B cell (primary cell): ENCODE measurements at regions not wholly inside any gene's neighbourhood (a gene's known extent, or its start where the extent isn't known, plus 50 kb on each side); places are given as distances from the start of the nearest gene placed in this dataset.

Source experiments
- ATAC-seq: fragments of 200-7000 bp; cut with Tn5 transposase; one replicate; pipeline ENCODE4 v1.10.0; 2021; ENCODE audit warnings: low read depth, mild to moderate bottlenecking, moderate number of reproducible peaks, moderate library complexity
- CTCF ChIA-PET: fragments of 350-600 bp; sonication (Branson Sonifier 250); formaldehyde crosslinking; loops from one replicate; lab custom pipeline; 2021; ENCODE audit warnings: antibody characterized with exemption, inconsistent platforms; lab: Charles Lee
- POLR2A ChIA-PET: fragments of 350-600 bp; sonication (Branson Sonifier 250); formaldehyde crosslinking; loops from one replicate; lab custom pipeline; 2021; ENCODE audit warnings: antibody characterized with exemption; lab: Charles Lee
- DNase-seq: peaks from one replicate; pipeline ENCODE4 v3.0.0; 2013
- H2AFZ ChIP-seq: 2 replicates; pipeline ENCODE4 v1.6.1; 2012; ENCODE audit warnings: mild to moderate bottlenecking, low read depth, low read length; ENCODE audit not compliant: insufficient read depth, poor library complexity, severe bottlenecking
- H3K27ac ChIP-seq, 2 donors: 1 replicate in 1 of 2; 2 replicates in 1 of 2; pipeline ENCODE4 v1.5.1; 2012 to 2013; ENCODE audit warnings: low read length in 2 of 2, mild to moderate bottlenecking in 2 of 2, moderate library complexity in 1 of 2
- H3K27me3 ChIP-seq, 4 experiments: fragments of 200-600 bp in 1 of 4; sonication (generic) in 1 of 4; replicated peaks in 1 of 4; 1 replicate in 2 of 4; 2 replicates in 2 of 4; pipeline versions ENCODE4 v1.6.1 to v1.7.0; 2013 to 2016; ENCODE audit warnings: low read length in 3 of 4, mild to moderate bottlenecking in 2 of 4, mixed read lengths in 1 of 4, moderate library complexity in 1 of 4; ENCODE audit not compliant: insufficient read depth in 4 of 4, control insufficient read depth in 3 of 4; ENCODE audit errors: control extremely low read depth in 1 of 4
- H3K36me3 ChIP-seq, 2 experiments: replicated peaks in 1 of 2; 1 replicate in 1 of 2; 2 replicates in 1 of 2; pipeline versions ENCODE4 v1.6.1 to v1.7.1; 2013; ENCODE audit warnings: low read length in 1 of 2; ENCODE audit not compliant: insufficient read depth in 2 of 2, control insufficient read depth in 1 of 2; ENCODE audit errors: control extremely low read depth in 1 of 2, extremely low read depth in 1 of 2
- H3K4me1 ChIP-seq, 2 donors: fragments of 200-600 bp in 1 of 2; sonication (generic) in 1 of 2; 1 replicate in 1 of 2; 2 replicates in 1 of 2; pipeline versions ENCODE4 v1.5.1 to v1.6.1; 2013 to 2017; ENCODE audit warnings: low read length in 2 of 2; ENCODE audit not compliant: control insufficient read depth in 2 of 2, insufficient read depth in 2 of 2
- H3K4me2 ChIP-seq: replicated peaks from 2 replicates; pipeline ENCODE3; 2012; ENCODE audit warnings: mild to moderate bottlenecking, low read depth, low read length; ENCODE audit not compliant: poor library complexity, severe bottlenecking
- H3K4me3 ChIP-seq, 5 experiments: fragments of 200-600 bp in 1 of 5; sonication (generic) in 1 of 5; 1 replicate in 3 of 5; 2 replicates in 2 of 5; pipeline versions ENCODE4 v1.5.1 to v1.7.0; 2011 to 2016; ENCODE audit warnings: low read length in 4 of 5, mild to moderate bottlenecking in 4 of 5, low read depth in 2 of 5, control low read depth in 1 of 5, moderate library complexity in 1 of 5; ENCODE audit not compliant: insufficient read depth in 1 of 5; ENCODE audit errors: control extremely low read depth in 1 of 5, extremely low read depth in 1 of 5
- H3K79me2 ChIP-seq: fragments of 200-600 bp; sonication (generic); one replicate; pipeline ENCODE4 v1.6.0; 2016; ENCODE audit warnings: low read length; ENCODE audit not compliant: control insufficient read depth, insufficient read depth
- H3K9ac ChIP-seq: fragments of 200-600 bp; sonication (generic); 2 replicates; pipeline ENCODE4 v1.6.1; 2017; ENCODE audit warnings: mild to moderate bottlenecking, low read length, moderate library complexity
- H3K9me3 ChIP-seq, 3 donors: one replicate each; pipeline versions ENCODE4 v1.6.1 to v1.7.1; 2013; ENCODE audit warnings: low read length in 2 of 3; ENCODE audit not compliant: control insufficient read depth in 2 of 3, insufficient read depth in 1 of 3; ENCODE audit errors: control extremely low read depth in 1 of 3
- H4K20me1 ChIP-seq: 2 replicates; pipeline ENCODE4 v1.6.0; 2012; ENCODE audit warnings: mild to moderate bottlenecking, low read length; ENCODE audit not compliant: insufficient read depth, control insufficient read depth, poor library complexity, severe bottlenecking
- H3K27ac Mint-ChIP-seq: one replicate; pipeline ENCODE4 v1.8.0; 2021; ENCODE audit warnings: mixed read lengths
- H3K27me3 Mint-ChIP-seq: one replicate; pipeline ENCODE4 v1.8.0; 2021; ENCODE audit warnings: mixed read lengths
- H3K4me1 Mint-ChIP-seq: one replicate; pipeline ENCODE4 v1.8.0; 2021; ENCODE audit warnings: mixed read lengths
- H3K4me3 Mint-ChIP-seq: one replicate; pipeline ENCODE4 v1.8.0; 2021; ENCODE audit warnings: mixed read lengths
- H3K9me3 Mint-ChIP-seq: one replicate; pipeline ENCODE4 v1.8.0; 2022; ENCODE audit warnings: mixed read lengths; ENCODE audit not compliant: insufficient read depth
- EZH2 ChIP-seq: IDR thresholded peaks from 2 replicates; pipeline ENCODE4 v1.6.1; 2012; ENCODE audit warnings: borderline replicate concordance, low read depth, mild to moderate bottlenecking, moderate library complexity, low read length; ENCODE audit not compliant: insufficient read depth, poor library complexity, severe bottlenecking
- whole genome bisulfite sequencing: methylation state at CpG from one replicate; pipeline ENCODE4 v1.1.5; 2013; ENCODE audit warnings: missing lambda C conversion rate; ENCODE audit not compliant: insufficient coverage; 5-methylcytosine and 5-hydroxymethylcytosine counted together
- intact Hi-C: fragments of 100-400 bp; cut with micrococcal nuclease; formaldehyde crosslinking; loops from one replicate; pipeline ENCODE4 v1.10.0; 2022
- TF ChIP-seq, protein P1 (sequence below): fragments of 200-600 bp; IDR thresholded peaks from one replicate; pipeline ENCODE4 v1.8.0; 2022; ENCODE audit warnings: antibody characterized with exemption, mild to moderate bottlenecking

DNA sequence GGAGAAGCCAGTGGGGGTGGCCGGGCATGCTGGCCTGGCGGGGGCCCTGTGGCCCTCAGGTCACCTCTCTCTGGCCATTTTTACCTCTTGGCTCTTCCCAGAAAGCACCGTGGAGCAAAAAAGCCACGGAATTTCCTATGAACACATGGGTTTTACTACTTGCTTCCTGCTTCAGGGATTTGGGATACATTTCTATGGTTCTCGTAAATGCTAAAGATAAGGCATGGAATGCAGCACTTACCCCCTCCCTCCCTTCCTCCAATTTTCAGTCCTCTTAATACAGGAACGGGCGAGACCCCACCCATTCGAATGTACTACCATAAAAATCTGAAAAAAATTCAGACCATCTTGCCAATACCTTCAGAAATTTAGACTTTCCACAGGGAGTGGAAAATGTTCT, 279.7 kb downstream of the ARHGAP12 start:
- CTCF ChIA-PET: no interaction called here
- no peak for TF ChIP-seq EZH2
- TF ChIP-seq, protein P1, sequence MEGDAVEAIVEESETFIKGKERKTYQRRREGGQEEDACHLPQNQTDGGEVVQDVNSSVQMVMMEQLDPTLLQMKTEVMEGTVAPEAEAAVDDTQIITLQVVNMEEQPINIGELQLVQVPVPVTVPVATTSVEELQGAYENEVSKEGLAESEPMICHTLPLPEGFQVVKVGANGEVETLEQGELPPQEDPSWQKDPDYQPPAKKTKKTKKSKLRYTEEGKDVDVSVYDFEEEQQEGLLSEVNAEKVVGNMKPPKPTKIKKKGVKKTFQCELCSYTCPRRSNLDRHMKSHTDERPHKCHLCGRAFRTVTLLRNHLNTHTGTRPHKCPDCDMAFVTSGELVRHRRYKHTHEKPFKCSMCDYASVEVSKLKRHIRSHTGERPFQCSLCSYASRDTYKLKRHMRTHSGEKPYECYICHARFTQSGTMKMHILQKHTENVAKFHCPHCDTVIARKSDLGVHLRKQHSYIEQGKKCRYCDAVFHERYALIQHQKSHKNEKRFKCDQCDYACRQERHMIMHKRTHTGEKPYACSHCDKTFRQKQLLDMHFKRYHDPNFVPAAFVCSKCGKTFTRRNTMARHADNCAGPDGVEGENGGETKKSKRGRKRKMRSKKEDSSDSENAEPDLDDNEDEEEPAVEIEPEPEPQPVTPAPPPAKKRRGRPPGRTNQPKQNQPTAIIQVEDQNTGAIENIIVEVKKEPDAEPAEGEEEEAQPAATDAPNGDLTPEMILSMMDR: no peak
- Histone ChIP-seq H3K27me3 (no peaks in the 10 kb centered on the region), H3K36me3 (no peaks in the 10 kb centered on the region), H3K4me3 (no peak overlapping the region), H3K79me2 (no peaks in the 10 kb centered on the region), H3K27ac (no peak overlapping the region), H3K9ac (no peak overlapping the region), H3K4me1 (no peaks in the 10 kb centered on the region), H3K9me3 (no peaks in the 10 kb centered on the region), H2AFZ (no peak overlapping the region), H4K20me1 (no peaks in the 10 kb centered on the region), H3K4me2 (no peak overlapping the region)
- no peak overlapping the region for H3K27ac Mint-ChIP-seq
- ATAC-seq (no peak), DNase-seq (no peak)
- POLR2A ChIA-PET: no interaction called here
- WGBS: 94% methylated on average over 3 of the region's 8 CpGs
- H3K9me3 Mint-ChIP-seq: no peaks in the 10 kb centered on the region
- peaks cover 22% of the 10 kb centered on the region for H3K27me3 Mint-ChIP-seq
- no peaks in the 10 kb centered on the region for H3K4me1 Mint-ChIP-seq
- H3K4me3 Mint-ChIP-seq: no peak overlapping the region
- intact Hi-C loops: no loop called here

DNA sequence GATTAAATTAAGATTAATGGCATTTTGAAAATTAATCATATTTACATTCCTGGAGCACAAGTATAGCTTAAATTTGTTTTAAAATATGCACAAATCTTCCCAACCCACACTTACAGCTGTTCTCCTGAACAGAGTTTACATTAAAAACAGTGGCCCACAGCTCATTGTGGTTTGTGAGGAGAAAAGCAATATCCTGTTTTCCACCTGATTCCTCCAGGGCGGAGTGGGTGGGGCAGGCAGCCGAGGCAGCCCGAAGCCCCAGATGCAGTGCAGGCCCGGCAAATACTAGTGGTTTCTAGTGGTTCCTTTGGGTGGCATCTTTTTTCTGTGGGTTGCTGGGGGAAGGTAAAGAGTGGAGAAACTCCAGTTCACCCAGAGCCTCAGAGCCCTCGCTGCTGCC, 280.8 kb downstream of the ARHGAP12 start:
- ChIA-PET POLR2A (no interaction called here), CTCF (no interaction called here)
- Histone ChIP-seq H3K9ac (no peak overlapping the region), H3K36me3 (no peaks in the 10 kb centered on the region), H3K9me3 (no peaks in the 10 kb centered on the region), H3K4me3 (no peak overlapping the region), H3K79me2 (no peaks in the 10 kb centered on the region), H3K27me3 (no peaks in the 10 kb centered on the region), H2AFZ (no peak overlapping the region), H3K4me2 (no peak overlapping the region), H3K4me1 (no peaks in the 10 kb centered on the region), H4K20me1 (no peaks in the 10 kb centered on the region), H3K27ac (no peak overlapping the region)
- no peak for DNase-seq
- no peak for ATAC-seq
- 70% methylated on average over 4 of the region's 5 CpGs for WGBS
- no peaks in the 10 kb centered on the region for H3K9me3 Mint-ChIP-seq
- peaks cover 29% of the 10 kb centered on the region for H3K27me3 Mint-ChIP-seq
- H3K4me1 Mint-ChIP-seq: no peaks in the 10 kb centered on the region
- TF ChIP-seq, protein P1: no peak
- TF ChIP-seq EZH2: no peak
- H3K27ac Mint-ChIP-seq: no peak overlapping the region
- H3K4me3 Mint-ChIP-seq: no peak overlapping the region
- intact Hi-C loops: no loop called here
